ENCODE measurements at regions not wholly inside any gene's neighbourhood (a gene's known extent, or its start where the extent isn't known, plus 50 kb on each side); places are given as distances from the start of the nearest gene placed in this dataset.

- H4K5ac ChIP-seq (ENCODE audit: low read depth, low read length), result no peak overlapping the region
- WGBS, 2 experiments (ENCODE audit: extremely low coverage in 2 of 2, insufficient read length in 1 of 2), result no CpG with 5 or more reads among the region's 6 CpGs
- no peaks in the 10 kb centered on the region for H3K4me1 ChIP-seq (ENCODE audit: control insufficient read depth, insufficient read depth, low read length)
- DNase-seq (no peak), ATAC-seq (ENCODE audit: low read depth) (no peak)
- H4K20me1 ChIP-seq (ENCODE audit: insufficient read depth, low read length), result no peaks in the 10 kb centered on the region
- H3K14ac ChIP-seq (replicated peaks; ENCODE audit: low read depth, low read length), result no peak overlapping the region
- H3K36me3 ChIP-seq (ENCODE audit: control insufficient read depth, insufficient read depth, low read length), result no peaks in the 10 kb centered on the region
- H4K91ac ChIP-seq (ENCODE audit: insufficient read depth, low read depth, low read length), result no peak overlapping the region
- dilution Hi-C loops (cut with HindIII; ENCODE audit: low sequenced_read_pairs, unreplicated experiment) (no loop called here), in situ Hi-C loops (cut with MboI; ENCODE audit: low sequenced_read_pairs) (no loop called here), intact Hi-C loops (cut with micrococcal nuclease) (no loop called here)
- BruUV-seq (replicated peaks), result no TSS peak
- H2AK5ac ChIP-seq (ENCODE audit: low read depth, low read length), result no peak overlapping the region
- H3K27me3 ChIP-seq (ENCODE audit: control insufficient read depth, insufficient read depth, low read length), result no peaks in the 10 kb centered on the region
- POLR2A ChIA-PET (ENCODE audit: unreplicated experiment), result no interaction called here
- no peaks in the 10 kb centered on the region for H3K79me1 ChIP-seq (ENCODE audit: low read depth in 1 of 2, low read length in 2 of 2)
- no peak overlapping the region for H4K8ac ChIP-seq (ENCODE audit: low read depth in 2 of 2, low read length in 2 of 2)
- CTCF ChIA-PET, result no interaction called here
- no peak overlapping the region for H3K4me3 ChIP-seq (ENCODE audit: insufficient read depth, low read depth, low read length)
- H2BK20ac ChIP-seq (ENCODE audit: low read depth, low read length), result no peak overlapping the region
- TF ChIP-seq NFE2L2 (IDR thresholded peaks at IDR 0.05; ENCODE audit: low read depth, low read length), result no peak
- TF ChIP-seq, protein P1, sequence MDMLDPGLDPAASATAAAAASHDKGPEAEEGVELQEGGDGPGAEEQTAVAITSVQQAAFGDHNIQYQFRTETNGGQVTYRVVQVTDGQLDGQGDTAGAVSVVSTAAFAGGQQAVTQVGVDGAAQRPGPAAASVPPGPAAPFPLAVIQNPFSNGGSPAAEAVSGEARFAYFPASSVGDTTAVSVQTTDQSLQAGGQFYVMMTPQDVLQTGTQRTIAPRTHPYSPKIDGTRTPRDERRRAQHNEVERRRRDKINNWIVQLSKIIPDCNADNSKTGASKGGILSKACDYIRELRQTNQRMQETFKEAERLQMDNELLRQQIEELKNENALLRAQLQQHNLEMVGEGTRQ (IDR thresholded peaks at IDR 0.05; ENCODE audit: low read depth, low read length), result no peak
- TF ChIP-seq CTCF (conservative IDR thresholded peaks at IDR 0.05; ENCODE audit: low read depth, low read length), result no peak
- TF ChIP-seq SMC3 (IDR thresholded peaks at IDR 0.05; ENCODE audit: low read depth, low read length), result no peak
- TF ChIP-seq, protein P2, sequence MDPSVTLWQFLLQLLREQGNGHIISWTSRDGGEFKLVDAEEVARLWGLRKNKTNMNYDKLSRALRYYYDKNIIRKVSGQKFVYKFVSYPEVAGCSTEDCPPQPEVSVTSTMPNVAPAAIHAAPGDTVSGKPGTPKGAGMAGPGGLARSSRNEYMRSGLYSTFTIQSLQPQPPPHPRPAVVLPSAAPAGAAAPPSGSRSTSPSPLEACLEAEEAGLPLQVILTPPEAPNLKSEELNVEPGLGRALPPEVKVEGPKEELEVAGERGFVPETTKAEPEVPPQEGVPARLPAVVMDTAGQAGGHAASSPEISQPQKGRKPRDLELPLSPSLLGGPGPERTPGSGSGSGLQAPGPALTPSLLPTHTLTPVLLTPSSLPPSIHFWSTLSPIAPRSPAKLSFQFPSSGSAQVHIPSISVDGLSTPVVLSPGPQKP (IDR thresholded peaks at IDR 0.05; ENCODE audit: borderline replicate concordance, low read depth, low read length), result no peak
- no peak for TF ChIP-seq FOS (IDR thresholded peaks at IDR 0.05; ENCODE audit: low read depth, low read length)
- no peak for TF ChIP-seq RAD21 (IDR thresholded peaks at IDR 0.05; ENCODE audit: low read length)
- no peak overlapping the region for H3K23ac ChIP-seq (ENCODE audit: low read depth, low read length)
- H2BK15ac ChIP-seq (ENCODE audit: low read depth, low read length), result no peak overlapping the region
- peaks cover 6% of the 10 kb centered on the region for H3K9me3 ChIP-seq (ENCODE audit: control insufficient read depth, insufficient read depth, low read length)
- H2BK5ac ChIP-seq (ENCODE audit: low read depth, low read length, poor library complexity, severe bottlenecking), result no peak overlapping the region
- no peak overlapping the region for H3K18ac ChIP-seq (ENCODE audit: low read depth, low read length)
- no peak overlapping the region for H3K56ac ChIP-seq (ENCODE audit: extremely low read depth, insufficient read depth, low read length)
- H2AK9ac ChIP-seq (replicated peaks; ENCODE audit: low read depth, low read length, poor library complexity), result no peak overlapping the region
- H3K9me1 ChIP-seq (ENCODE audit: insufficient read depth, low read length), result no peaks in the 10 kb centered on the region
- H3K4me2 ChIP-seq (ENCODE audit: low read depth, low read length), result no peak overlapping the region
- H2AFZ ChIP-seq (replicated peaks; ENCODE audit: low read length, poor library complexity), result no peak overlapping the region
- no peak overlapping the region for H3K9ac ChIP-seq (ENCODE audit: low read depth, low read length)
- H3K4ac ChIP-seq (ENCODE audit: low read depth, low read length), result no peak overlapping the region
- H2BK120ac ChIP-seq (ENCODE audit: low read depth, low read length), result no peak overlapping the region
- no peak overlapping the region for H3K27ac ChIP-seq (ENCODE audit: insufficient read depth, low read length)
These were observed 78.6 kb upstream of the CA10 start for GRCh38 chr17:52237151-52237550.

Measured in IMR-90 (cell line).